K562 (cell line): ENCODE measurements at regions not wholly inside any gene's neighbourhood (a gene's known extent, or its start where the extent isn't known, plus 50 kb on each side); places are given as distances from the start of the nearest gene placed in this dataset.

Experiments
- ETS1 ChIP-seq: conservative IDR thresholded peaks from 2 replicates; pipeline ENCODE4 v1.6.1; 2011; ENCODE audit warnings: low read depth, mild to moderate bottlenecking, low read length; ENCODE audit not compliant: control insufficient read depth
- ID3 ChIP-seq, 2 experiments: fragments of 250-450 bp in 1 of 2; fragments of 450-650 bp in 1 of 2; sonication (Bioruptor Pico) in 1 of 2; IDR thresholded peaks; 2 replicates each; pipeline versions ENCODE4 v1.6.1 to v1.8.0; 2016 to 2021; ENCODE audit warnings: mild to moderate bottlenecking in 2 of 2, moderate library complexity in 2 of 2, missing compliant biosample characterization in 1 of 2, missing genetic modification characterization in 1 of 2
- ZNF407 ChIP-seq: fragments of 450-650 bp; IDR thresholded peaks from 2 replicates; pipeline ENCODE4 v1.6.1; 2016; ENCODE audit warnings: low read depth
- TF ChIP-seq, protein P1 (sequence below): fragments of 250-450 bp; sonication (Bioruptor Pico); IDR thresholded peaks from 2 replicates; pipeline ENCODE4 v1.8.0; 2022; ENCODE audit warnings: moderate library complexity, mild to moderate bottlenecking, inconsistent platforms

- TF ChIP-seq ZNF407 (no peak), ETS1 (no peak), ID3 (CRISPR knock-in tag; IDR thresholded peaks at IDR 0.05) (no peak), ID3 (tag; IDR thresholded peaks at IDR 0.05) (no peak)
- TF ChIP-seq, protein P1, sequence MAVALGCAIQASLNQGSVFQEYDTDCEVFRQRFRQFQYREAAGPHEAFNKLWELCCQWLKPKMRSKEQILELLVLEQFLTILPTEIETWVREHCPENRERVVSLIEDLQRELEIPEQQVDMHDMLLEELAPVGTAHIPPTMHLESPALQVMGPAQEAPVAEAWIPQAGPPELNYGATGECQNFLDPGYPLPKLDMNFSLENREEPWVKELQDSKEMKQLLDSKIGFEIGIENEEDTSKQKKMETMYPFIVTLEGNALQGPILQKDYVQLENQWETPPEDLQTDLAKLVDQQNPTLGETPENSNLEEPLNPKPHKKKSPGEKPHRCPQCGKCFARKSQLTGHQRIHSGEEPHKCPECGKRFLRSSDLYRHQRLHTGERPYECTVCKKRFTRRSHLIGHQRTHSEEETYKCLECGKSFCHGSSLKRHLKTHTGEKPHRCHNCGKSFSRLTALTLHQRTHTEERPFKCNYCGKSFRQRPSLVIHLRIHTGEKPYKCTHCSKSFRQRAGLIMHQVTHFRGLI (CRISPR knock-in tag), result no peak
Measured at GRCh38 chr21:34217263-34217662, 143.9 kb downstream of the MRPS6 start (continued).
